ENCODE measurements at regions not wholly inside any gene's neighbourhood (a gene's known extent, or its start where the extent isn't known, plus 50 kb on each side); places are given as distances from the start of the nearest gene placed in this dataset.

DNA sequence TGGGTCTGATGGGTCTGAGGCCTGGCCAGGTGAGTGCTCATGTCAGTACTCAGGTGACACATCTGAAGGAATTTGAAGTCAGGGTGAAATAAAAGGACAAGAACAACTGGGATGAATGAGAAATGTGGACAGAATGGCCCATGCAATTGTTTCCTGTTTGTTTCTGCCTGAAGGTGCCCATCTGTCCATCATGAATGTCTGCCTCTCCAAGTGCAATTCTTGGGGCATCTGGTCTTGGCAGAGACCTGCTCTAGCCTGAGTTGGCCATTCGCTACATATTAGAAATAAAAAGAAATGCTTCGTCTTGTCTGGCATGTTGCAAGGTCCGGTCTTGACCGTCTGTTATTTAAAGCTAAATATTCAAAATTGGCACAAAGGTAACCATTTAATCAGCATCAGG, 142.0 kb upstream of the AGBL1 start:
- intact Hi-C loops (cut with DNase I; ENCODE audit: low total_unique reads) = no loop called here
- no peak overlapping the region for H3K27ac ChIP-seq

DNA sequence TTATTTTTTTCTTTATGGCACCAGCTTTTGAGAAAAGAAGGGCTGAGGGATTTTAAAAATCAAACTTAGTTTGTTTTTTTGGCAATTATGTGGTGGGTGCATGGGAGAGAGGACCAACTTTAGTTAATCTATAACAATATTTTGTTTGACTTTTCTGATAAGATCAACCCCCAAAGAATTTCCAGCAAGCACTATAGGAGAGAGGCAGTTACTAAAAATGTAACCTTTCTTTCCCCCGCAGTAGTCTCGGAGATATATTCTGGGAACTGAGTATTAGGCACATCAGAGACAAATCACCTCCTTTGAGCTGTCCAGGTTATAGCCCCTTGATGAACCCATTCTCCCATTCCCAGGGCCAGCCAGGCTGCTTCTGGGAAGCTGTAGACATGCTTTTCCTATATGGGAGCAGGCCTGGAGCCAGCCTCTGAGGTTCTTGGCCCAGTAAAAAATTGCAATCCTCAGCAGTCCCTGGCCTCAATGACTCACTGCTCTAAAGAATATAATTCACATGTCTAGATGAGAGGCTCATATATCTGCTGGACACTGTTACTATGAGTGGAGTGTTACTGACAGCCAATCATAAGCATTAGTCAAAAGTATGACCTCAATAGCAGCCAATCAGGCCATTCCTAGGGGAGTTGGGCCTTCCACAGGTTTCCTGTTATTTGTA, 138.3 kb upstream of the AGBL1 start:
- TF ChIP-seq, protein P1, sequence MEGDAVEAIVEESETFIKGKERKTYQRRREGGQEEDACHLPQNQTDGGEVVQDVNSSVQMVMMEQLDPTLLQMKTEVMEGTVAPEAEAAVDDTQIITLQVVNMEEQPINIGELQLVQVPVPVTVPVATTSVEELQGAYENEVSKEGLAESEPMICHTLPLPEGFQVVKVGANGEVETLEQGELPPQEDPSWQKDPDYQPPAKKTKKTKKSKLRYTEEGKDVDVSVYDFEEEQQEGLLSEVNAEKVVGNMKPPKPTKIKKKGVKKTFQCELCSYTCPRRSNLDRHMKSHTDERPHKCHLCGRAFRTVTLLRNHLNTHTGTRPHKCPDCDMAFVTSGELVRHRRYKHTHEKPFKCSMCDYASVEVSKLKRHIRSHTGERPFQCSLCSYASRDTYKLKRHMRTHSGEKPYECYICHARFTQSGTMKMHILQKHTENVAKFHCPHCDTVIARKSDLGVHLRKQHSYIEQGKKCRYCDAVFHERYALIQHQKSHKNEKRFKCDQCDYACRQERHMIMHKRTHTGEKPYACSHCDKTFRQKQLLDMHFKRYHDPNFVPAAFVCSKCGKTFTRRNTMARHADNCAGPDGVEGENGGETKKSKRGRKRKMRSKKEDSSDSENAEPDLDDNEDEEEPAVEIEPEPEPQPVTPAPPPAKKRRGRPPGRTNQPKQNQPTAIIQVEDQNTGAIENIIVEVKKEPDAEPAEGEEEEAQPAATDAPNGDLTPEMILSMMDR (IDR thresholded peaks at IDR 0.05) = no peak
- no peak for TF ChIP-seq POLR2A (IDR thresholded peaks at IDR 0.05)
- H3K4me1 ChIP-seq = no peaks in the 10 kb centered on the region
- DNase-seq = peak; percentile 33 to 58
- intact Hi-C loops (cut with DNase I; ENCODE audit: low total_unique reads) = no loop called here
- H3K27me3 ChIP-seq = no peaks in the 10 kb centered on the region
- peak overlapping the region in 1 of 2 donors; percentile 30 for H3K27ac ChIP-seq
- H3K36me3 ChIP-seq = no peaks in the 10 kb centered on the region
- H3K9me3 ChIP-seq = no peaks in the 10 kb centered on the region
- H3K4me3 ChIP-seq = no peak overlapping the region

More for the DNA sequence above, 142.0 kb upstream of the AGBL1 start:
- H3K4me1 ChIP-seq = no peaks in the 10 kb centered on the region
- no peak for DNase-seq
- no peak overlapping the region for H3K4me3 ChIP-seq
- TF ChIP-seq, protein P1 (IDR thresholded peaks at IDR 0.05) = no peak
- no peak for TF ChIP-seq POLR2A (IDR thresholded peaks at IDR 0.05)
- H3K36me3 ChIP-seq = no peaks in the 10 kb centered on the region
- no peaks in the 10 kb centered on the region for H3K27me3 ChIP-seq
- H3K9me3 ChIP-seq = no peaks in the 10 kb centered on the region

DNA sequence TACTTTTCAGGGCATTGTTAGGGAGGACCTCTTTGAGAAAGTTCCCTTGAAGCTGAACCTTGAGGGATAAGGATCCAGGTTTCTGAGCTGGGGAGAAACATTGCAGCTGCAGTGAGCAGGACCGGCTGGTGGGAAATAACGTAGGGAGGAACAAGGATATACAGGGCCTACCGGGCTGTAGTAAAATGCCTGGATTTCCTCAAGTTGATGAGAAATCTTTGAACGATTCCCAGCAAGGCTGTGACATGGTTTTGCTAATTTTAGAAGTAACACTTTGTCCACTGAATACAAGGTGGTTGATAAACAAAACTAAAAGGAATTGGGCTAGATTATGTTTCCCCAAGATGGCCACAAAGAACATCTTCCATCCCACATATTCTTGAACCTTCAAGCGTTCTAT, 137.0 kb upstream of the AGBL1 start:
- no peak overlapping the region for H3K4me3 ChIP-seq
- TF ChIP-seq, protein P1 (IDR thresholded peaks at IDR 0.05) = no peak
- TF ChIP-seq POLR2A (IDR thresholded peaks at IDR 0.05) = no peak
- intact Hi-C loops (cut with DNase I; ENCODE audit: low total_unique reads) = no loop called here
- H3K9me3 ChIP-seq = no peaks in the 10 kb centered on the region
- H3K36me3 ChIP-seq = no peaks in the 10 kb centered on the region
- no peaks in the 10 kb centered on the region for H3K4me1 ChIP-seq
- peak overlapping the region in 1 of 2 donors; percentile 41 for H3K27ac ChIP-seq
- DNase-seq = no peak
- H3K27me3 ChIP-seq = no peaks in the 10 kb centered on the region

DNA sequence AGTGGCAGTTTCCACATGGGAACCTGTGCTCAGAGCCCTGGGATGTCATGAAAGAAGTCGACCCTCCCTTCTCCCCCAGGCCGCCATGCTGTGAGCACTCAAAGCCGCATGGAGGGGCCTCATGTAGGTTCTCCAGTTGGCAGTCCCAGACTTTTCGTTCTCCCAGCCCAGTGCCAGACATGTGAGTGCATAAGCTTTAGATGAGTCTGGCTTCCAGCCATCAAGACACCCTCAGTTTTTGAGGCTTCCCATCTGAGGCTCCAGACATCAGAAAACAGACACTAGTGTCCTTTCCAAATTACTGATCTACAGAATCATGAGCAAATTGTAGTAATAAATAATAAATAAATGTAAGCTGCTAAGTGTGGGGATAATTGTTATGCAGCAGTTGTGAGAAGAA, 136.5 kb upstream of the AGBL1 start:
- no peak for DNase-seq
- intact Hi-C loops (cut with DNase I; ENCODE audit: low total_unique reads) = no loop called here
- H3K27ac ChIP-seq = peak overlapping the region in 1 of 2 donors; percentile 41
- H3K36me3 ChIP-seq = no peaks in the 10 kb centered on the region
- H3K4me3 ChIP-seq = no peak overlapping the region
- TF ChIP-seq, protein P1 (IDR thresholded peaks at IDR 0.05) = no peak
- no peak for TF ChIP-seq POLR2A (IDR thresholded peaks at IDR 0.05)
- no peaks in the 10 kb centered on the region for H3K9me3 ChIP-seq
- no peaks in the 10 kb centered on the region for H3K27me3 ChIP-seq
- no peaks in the 10 kb centered on the region for H3K4me1 ChIP-seq

DNA sequence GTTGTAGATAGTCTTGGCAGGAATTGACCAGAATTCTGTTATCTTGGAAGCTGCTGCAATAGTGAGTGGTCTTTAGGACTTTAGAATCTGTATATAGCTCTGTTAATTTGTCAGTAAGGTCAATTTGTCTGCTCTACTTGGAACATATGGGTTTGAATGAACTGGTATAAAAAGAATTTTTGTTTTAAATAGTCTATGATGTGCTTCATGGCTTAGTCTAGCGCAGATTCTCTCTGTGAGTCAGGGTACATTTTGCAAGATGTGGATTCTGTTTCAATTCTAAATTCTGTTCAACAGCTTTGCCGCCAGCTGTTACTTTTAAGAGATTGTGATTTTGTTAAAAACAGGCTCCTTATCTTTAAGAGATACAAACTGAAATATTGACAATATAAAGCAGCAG, 135.9 kb upstream of the AGBL1 start:
- Histone ChIP-seq H3K9me3 (no peaks in the 10 kb centered on the region), H3K27ac (no peak overlapping the region), H3K4me3 (no peak overlapping the region), H3K36me3 (no peaks in the 10 kb centered on the region), H3K27me3 (no peaks in the 10 kb centered on the region), H3K4me1 (no peaks in the 10 kb centered on the region)
- intact Hi-C loops (cut with DNase I; ENCODE audit: low total_unique reads) = no loop called here
- no peak for TF ChIP-seq POLR2A (IDR thresholded peaks at IDR 0.05)
- TF ChIP-seq, protein P1 (IDR thresholded peaks at IDR 0.05) = no peak
- no peak for DNase-seq

Measured in uterus (tissue), 3 donors.